GM18519 (cell line): ENCODE measurements at regions not wholly inside any gene's neighbourhood (a gene's known extent, or its start where the extent isn't known, plus 50 kb on each side); places are given as distances from the start of the nearest gene placed in this dataset.
"Not testable (repeated sequence)": the region's sequence is repeated elsewhere in the genome, so short reads cannot be mapped to it uniquely, and the experiment has no call there.

ENCODE experiments used
- ATAC-seq: cut with Tn5 transposase; IDR thresholded peaks from one replicate; pipeline ENCODE4 v1.9.1; 2021; ENCODE audit warnings: mild to moderate bottlenecking, moderate library complexity; ENCODE audit not compliant: unreplicated experiment, low FRiP score

DNA sequence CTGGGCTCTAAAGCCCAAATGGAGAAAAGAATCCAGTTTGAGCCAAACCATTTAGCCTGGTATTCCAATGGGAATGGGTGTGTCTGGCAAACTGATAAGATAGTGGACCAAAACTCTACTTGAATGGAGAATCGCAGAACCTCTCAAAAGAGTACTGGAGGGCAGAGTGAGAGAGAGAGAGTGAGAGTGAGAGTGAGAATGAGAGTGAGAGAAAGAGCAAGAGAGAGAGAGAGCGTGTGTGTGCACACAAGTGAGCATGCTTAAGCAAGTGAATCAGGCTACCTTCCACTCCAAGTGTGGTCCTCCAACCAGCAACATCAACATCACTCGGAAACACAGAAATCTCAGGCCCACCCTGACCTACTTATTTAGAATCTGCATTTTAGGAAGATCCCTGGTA, 58.8 kb downstream of the UQCRFS1 start:
- ATAC-seq = no peak

DNA sequence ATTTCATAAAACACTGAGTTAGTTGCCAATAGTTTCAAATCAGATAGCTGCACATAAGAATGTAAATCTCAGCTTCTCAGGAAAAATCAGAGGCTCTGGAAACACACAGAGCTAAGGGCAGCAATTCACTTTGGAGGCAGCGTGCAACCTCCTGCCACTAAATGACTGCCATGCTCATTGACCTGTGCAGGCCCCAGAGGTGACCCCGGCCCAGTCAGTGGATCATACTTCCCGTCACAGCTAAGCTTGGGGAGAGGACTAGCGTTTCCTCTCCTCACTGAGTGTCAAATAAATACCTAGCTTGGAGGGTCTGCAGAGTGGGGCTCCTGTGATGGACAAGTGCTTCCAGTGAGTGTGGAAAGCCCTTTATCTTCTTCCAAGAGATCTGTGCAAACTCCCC, 67.2 kb downstream of the UQCRFS1 start:
- ATAC-seq = no peak

DNA sequence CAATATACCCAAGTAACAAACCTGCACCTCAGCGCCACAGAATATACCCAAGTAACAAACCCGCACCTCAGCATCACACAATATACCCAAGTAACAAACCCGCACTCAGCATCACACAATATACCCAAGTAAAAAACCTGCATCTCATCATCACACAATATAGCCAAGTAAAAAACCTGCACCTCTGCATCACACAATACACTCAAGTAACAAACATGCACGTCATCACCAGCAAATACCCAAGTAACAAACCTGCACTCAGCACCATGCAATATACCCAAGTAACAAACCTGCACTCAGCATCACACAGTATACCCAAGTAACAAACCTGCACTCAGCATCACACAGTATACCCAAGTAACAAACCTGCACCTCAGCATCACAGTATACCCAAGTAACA, 69.8 kb downstream of the UQCRFS1 start:
- ATAC-seq = no peak

DNA sequence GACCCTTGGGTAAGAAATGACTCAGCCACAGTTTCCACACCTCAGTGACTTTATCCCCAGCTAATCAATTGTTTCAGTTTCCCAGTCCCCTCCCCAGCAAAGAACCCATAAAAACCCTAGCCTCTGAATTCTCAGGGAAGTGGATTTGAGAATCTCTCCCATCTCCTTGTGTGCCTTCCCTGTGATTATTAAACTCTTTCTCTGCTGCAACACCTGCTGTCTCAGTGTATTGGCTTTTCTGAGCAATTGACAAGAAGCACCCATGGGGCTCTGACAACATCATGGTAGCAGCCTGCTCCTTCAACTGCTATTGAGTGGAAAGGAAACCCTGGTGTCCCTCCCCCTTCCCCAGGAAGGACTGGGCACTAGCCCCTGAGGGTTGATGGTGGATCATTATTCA, 73.7 kb downstream of the UQCRFS1 start:
- no peak for ATAC-seq

DNA sequence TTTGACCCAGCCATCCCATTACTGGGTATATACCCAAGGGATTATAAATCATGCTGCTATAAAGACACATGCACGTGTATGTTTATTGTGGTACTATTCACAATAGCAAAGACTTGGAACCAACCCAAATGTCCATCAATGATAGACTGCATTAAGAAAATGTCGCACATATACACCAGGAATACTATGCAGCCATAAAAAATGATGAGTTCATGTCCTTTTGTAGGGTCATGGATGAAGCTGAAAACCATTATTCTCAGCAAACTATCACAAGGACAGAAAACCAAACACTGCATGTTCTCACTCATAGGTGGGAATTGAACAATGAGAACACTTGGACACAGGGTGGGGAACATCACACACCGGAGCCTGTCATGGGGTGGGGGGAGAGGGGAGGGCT, 74.7 kb downstream of the UQCRFS1 start:
- ATAC-seq = not testable (repeated sequence)

GRCh38 chr19:29131456-29131855, 81.5 kb downstream of the UQCRFS1 start:
- no peak for ATAC-seq

GRCh38 chr19:29129148-29129547, 83.8 kb downstream of the UQCRFS1 start:
- no peak for ATAC-seq

- no peak for ATAC-seq
Observed at GRCh38 chr19:29128203-29128602, 84.7 kb downstream of the UQCRFS1 start.

- no peak for ATAC-seq
Observed at GRCh38 chr19:29122185-29122584, 90.8 kb downstream of the UQCRFS1 start.

- no peak for ATAC-seq
Observed at GRCh38 chr19:29121684-29122083, 91.3 kb downstream of the UQCRFS1 start.

DNA sequence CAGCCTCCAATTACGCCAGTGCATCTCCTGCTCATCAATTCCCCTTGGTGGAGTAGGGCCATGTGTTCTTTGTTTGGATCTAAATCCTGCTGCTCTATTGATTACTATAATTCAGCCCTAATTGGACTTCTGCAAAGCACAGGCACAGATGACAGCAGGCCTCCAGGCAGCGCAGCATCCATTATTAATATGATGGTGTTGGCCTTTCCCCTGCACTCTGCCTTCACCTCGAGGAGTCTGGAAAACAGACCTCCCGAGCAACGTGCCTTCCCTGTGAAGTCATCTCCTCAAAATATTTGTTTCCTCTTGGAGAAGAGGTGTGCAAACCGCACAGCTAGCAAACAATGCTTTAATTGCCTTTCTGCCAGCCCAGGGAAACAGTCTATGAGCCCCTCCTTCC, 92.5 kb downstream of the UQCRFS1 start:
- no peak for ATAC-seq

DNA sequence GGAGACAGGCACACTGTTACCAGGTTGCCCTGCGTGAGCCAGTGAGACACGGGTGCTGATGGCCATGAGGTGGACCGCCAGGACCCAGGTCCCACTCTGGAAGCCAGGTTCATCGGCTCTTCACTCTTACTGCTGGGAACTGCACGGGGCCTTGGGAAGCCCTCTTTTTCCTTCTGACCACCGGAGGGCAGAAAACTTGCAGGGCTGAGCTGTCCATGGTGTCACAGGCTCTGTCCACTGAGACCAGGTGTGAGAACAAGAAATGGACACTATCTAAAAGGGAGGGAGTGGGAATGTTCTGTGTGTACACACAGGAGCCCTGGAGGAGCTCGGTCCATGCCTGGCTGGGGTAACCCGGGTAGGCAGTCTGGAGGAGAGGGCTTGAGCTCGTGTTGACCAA, 93.4 kb downstream of the UQCRFS1 start:
- no peak for ATAC-seq

DNA sequence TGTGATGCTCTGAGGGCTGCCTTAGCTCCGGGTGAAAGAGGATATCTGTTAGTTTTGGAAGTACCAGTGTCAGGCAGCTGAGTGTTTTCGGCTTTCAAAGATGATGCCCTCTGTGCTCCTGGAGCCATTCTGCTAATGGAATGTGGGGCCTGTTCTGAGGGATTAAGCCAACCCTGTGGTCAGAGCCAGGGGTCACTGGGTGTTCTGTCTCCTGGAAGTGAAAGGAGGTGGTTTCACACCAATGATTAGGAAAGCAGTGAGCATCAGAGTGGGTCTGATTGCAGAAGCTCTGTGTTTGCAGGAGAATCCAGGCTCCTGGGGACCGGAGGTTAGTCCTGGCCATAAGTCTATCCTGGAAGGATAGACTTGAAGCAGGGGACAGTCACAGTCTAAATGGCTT, 94.6 kb downstream of the UQCRFS1 start:
- ATAC-seq = no peak

DNA sequence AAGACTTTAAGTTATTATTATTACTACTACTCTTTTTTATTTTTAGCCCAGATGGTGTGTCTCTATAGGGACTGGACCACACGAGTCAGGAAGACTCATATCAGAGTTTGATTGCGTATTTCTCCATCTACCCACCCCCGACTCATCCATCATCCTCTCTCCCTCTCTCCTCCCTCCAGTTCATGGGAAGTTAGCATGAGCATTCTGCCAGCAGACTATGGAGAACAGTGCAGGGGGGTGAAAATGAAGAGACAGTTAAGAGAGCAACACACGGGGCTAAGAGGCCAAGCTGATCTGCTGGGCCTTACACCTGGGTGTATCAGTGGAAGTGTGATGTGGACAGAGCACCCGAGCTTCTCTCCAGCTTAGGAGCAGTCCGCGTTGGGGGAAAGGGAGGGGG, 95.0 kb downstream of the UQCRFS1 start:
- no peak for ATAC-seq

- ATAC-seq = no peak
Observed at GRCh38 chr19:29115181-29115580, 97.8 kb downstream of the UQCRFS1 start.

- no peak for ATAC-seq
Observed at GRCh38 chr19:29113838-29114237, 99.1 kb downstream of the UQCRFS1 start.

GRCh38 chr19:29111576-29111975, 101.4 kb downstream of the UQCRFS1 start:
- no peak for ATAC-seq

DNA sequence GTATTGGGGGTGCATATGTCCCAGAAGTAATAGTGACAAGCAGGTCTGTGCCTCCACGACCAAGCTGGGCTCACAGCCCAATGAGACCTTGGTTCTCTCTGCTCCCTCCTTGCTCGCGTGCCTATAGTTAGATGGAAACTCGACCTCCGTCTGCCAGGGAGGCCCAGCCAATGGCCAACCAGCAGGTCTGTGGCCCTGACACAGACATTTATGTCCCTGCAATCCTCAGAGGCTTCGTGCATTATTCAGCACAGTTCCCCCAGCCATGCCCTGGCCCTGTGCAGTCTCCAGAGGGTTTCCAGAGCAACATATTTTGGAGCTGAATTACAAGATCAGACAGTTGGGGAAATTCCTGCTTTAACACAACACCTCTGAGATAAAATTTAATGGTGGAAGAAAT, 105.1 kb downstream of the UQCRFS1 start:
- ATAC-seq = no peak

- ATAC-seq = no peak
Observed at GRCh38 chr19:29106346-29106885, 106.5 kb downstream of the UQCRFS1 start.

GRCh38 chr19:29105629-29106292, 107.2 kb downstream of the UQCRFS1 start:
- ATAC-seq = no peak

GRCh38 chr19:29104605-29105241, 108.2 kb downstream of the UQCRFS1 start:
- no peak for ATAC-seq

- no peak for ATAC-seq
Observed at GRCh38 chr19:29098863-29099481, 114.0 kb downstream of the UQCRFS1 start.
